SK-N-SH (cell line): ENCODE measurements at regions not wholly inside any gene's neighbourhood (a gene's known extent, or its start where the extent isn't known, plus 50 kb on each side); places are given as distances from the start of the nearest gene placed in this dataset.

Source experiments
- EZH2phosphoT487 ChIP-seq: fragments of 200-600 bp; sonication (generic); IDR thresholded peaks from 2 replicates; pipeline ENCODE4 v1.6.1; 2017; ENCODE audit warnings: low read depth, mixed run types, mild to moderate bottlenecking, antibody characterized with exemption, moderate library complexity, borderline replicate concordance
- MAX ChIP-seq: IDR thresholded peaks from 2 replicates; pipeline ENCODE4 v1.4.0; 2012; ENCODE audit warnings: low read depth
- TAF1 ChIP-seq: IDR thresholded peaks from 2 replicates; pipeline ENCODE4 v1.6.1; 2012; ENCODE audit warnings: low read depth, mild to moderate bottlenecking, low read length, moderate library complexity, borderline replicate concordance

- TF ChIP-seq EZH2phosphoT487 (no peak), MAX (no peak), TAF1 (no peak)
These were observed 787.4 kb upstream of the RGMB start for GRCh38 chr5:97986069-97986468.
